HCT116 (cell line): ENCODE measurements at regions not wholly inside any gene's neighbourhood (a gene's known extent, or its start where the extent isn't known, plus 50 kb on each side); places are given as distances from the start of the nearest gene placed in this dataset.

ENCODE experiments used
- CEBPB ChIP-seq: IDR thresholded peaks from 2 replicates; pipeline ENCODE4 v1.6.1; 2012; ENCODE audit warnings: low read depth
- ZNF274 ChIP-seq: fragments of 200-500 bp; sonication (Bioruptor generic); IDR thresholded peaks from 2 replicates; pipeline ENCODE4 v1.6.1; 2014; ENCODE audit warnings: mild to moderate bottlenecking, low read depth, low read length, inconsistent platforms

GRCh38 chr15:53829471-53829870 is 70.0 kb upstream of the WDR72 start:
- TF ChIP-seq ZNF274 (no peak), CEBPB (no peak)
